ENCODE measurements at regions not wholly inside any gene's neighbourhood (a gene's known extent, or its start where the extent isn't known, plus 50 kb on each side); places are given as distances from the start of the nearest gene placed in this dataset.

GRCh38 chr10:81792729-81793128, 82.3 kb upstream of the NRG3 start:
- DNase-seq (ENCODE audit: low read depth) = no peak

GRCh38 chr10:81806842-81807241, 68.2 kb upstream of the NRG3 start:
- DNase-seq (ENCODE audit: low read depth) = no peak

- DNase-seq (ENCODE audit: low read depth) = no peak
Measured at GRCh38 chr10:81814842-81815241, 60.2 kb upstream of the NRG3 start.

- DNase-seq (ENCODE audit: low read depth) = no peak
Measured at GRCh38 chr10:81817596-81818170, 57.3 kb upstream of the NRG3 start.

- no peak for DNase-seq (ENCODE audit: low read depth)
Measured at GRCh38 chr10:81820418-81820817, 54.6 kb upstream of the NRG3 start.
